Fibroblast of lung (primary cell): ENCODE measurements at regions not wholly inside any gene's neighbourhood (a gene's known extent, or its start where the extent isn't known, plus 50 kb on each side); places are given as distances from the start of the nearest gene placed in this dataset.

ENCODE experiments used
- EZH2 ChIP-seq: IDR thresholded peaks from 2 replicates; pipeline ENCODE4 v1.5.1; 2012; ENCODE audit warnings: low read length, control low read depth, mild to moderate bottlenecking; ENCODE audit errors: missing control alignments
- TF ChIP-seq, protein P1 (sequence below), 2 donors: IDR thresholded peaks in 1 of 2; conservative IDR thresholded peaks in 1 of 2; 1 replicate in 1 of 2; 2 replicates in 1 of 2; pipeline ENCODE4 v1.5.1; 2011 to 2012; ENCODE audit warnings: low read length in 2 of 2, control low read depth in 1 of 2, inconsistent platforms in 1 of 2, low read depth in 1 of 2, mild to moderate bottlenecking in 1 of 2

DNA sequence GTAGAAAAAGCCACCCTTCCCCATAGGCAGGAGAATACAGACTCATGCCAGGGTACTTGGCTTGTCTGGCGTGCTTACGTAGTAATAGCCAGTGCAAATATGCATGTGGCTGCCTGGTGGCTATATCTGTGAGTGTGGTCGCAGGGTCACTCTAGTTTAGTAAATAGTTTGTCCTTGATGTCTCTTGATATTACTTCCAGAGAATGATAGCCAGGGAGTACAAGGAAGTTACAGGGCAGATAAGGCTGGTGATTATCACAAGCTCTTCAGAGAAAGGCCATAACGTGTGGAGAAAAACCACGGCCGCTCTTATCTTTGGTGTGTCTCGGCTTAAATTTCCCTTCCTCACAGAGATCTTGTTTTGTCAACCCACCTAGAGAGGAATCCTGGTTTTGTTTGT, 54.3 kb upstream of the SLC39A10 start:
- TF ChIP-seq, protein P1, sequence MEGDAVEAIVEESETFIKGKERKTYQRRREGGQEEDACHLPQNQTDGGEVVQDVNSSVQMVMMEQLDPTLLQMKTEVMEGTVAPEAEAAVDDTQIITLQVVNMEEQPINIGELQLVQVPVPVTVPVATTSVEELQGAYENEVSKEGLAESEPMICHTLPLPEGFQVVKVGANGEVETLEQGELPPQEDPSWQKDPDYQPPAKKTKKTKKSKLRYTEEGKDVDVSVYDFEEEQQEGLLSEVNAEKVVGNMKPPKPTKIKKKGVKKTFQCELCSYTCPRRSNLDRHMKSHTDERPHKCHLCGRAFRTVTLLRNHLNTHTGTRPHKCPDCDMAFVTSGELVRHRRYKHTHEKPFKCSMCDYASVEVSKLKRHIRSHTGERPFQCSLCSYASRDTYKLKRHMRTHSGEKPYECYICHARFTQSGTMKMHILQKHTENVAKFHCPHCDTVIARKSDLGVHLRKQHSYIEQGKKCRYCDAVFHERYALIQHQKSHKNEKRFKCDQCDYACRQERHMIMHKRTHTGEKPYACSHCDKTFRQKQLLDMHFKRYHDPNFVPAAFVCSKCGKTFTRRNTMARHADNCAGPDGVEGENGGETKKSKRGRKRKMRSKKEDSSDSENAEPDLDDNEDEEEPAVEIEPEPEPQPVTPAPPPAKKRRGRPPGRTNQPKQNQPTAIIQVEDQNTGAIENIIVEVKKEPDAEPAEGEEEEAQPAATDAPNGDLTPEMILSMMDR (conservative IDR thresholded peaks at IDR 0.05 in 1 of 2, IDR thresholded peaks at IDR 0.05 in 1 of 2; ENCODE audit: low read depth in 1 of 2, low read length in 2 of 2) = no peak
- TF ChIP-seq EZH2 = no peak
